ENCODE measurements at regions not wholly inside any gene's neighbourhood (a gene's known extent, or its start where the extent isn't known, plus 50 kb on each side); places are given as distances from the start of the nearest gene placed in this dataset.

DNA sequence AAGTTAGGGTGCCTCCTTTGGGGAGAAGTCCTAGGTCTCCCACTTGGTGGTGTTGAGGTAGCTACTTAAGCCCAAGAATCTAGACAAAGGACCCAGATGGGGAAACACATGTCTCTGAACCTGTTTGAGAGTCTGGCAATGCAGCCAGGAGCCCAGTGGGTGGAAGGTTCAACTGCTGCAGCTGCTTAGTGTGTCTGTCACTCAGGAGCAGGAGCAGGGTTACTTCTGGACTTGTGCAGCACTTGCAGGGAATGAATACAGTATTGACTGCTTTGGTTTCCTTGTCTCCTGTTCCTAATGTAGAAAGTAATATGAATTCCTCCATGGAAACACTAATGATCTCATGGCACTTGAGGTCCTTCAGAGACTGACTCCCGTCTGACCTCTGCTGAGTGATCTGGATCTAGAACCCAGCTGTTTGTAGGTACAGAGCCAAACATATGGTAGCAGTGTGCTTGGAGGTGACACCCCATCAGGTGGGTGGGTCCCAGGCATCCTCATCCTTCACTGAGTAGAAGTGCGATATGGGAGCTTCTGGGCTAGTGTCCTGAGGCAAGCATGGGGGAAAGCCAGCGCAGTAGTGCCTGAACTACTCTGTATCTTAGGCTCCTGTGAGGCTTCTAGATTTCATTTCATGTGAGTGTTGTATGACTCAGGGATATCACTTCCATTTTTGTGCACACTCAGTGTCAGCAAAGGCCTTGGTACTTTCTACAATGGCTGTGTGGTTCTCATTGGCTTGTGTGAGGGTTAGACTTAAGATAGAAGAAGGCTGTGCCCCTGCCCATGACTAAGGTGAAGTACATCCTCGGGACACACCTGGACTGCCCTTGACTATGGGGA is 85.0 kb upstream of the WDR1 start:
- DNase-seq, result no peak

GRCh38 chr4:10200869-10201268 is 84.3 kb upstream of the WDR1 start:
- no peak for DNase-seq

DNA sequence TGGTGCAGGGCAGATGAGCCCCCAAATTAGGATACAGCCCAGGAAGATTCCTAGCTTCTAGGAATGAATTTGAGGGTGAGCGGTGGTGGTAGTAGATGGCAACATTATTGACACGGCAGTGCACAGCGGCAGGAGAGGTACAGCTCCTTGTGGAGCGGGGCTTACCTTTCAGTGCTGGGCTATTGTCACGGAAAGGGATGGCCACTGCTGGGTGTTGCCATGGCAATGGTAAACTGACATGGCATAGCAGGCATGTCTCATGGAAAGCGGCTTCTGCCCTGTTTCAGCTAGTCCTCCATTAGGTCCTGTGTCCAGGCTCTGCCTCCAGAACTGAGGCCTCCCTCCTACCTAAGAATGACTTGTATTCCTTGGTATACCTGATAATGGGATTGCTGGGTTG is 81.8 kb upstream of the WDR1 start:
- no peak for DNase-seq

- no peak for DNase-seq
Measured at GRCh38 chr4:10197952-10198351, 81.4 kb upstream of the WDR1 start.

GRCh38 chr4:10196191-10196590 is 79.6 kb upstream of the WDR1 start:
- no peak for DNase-seq

DNA sequence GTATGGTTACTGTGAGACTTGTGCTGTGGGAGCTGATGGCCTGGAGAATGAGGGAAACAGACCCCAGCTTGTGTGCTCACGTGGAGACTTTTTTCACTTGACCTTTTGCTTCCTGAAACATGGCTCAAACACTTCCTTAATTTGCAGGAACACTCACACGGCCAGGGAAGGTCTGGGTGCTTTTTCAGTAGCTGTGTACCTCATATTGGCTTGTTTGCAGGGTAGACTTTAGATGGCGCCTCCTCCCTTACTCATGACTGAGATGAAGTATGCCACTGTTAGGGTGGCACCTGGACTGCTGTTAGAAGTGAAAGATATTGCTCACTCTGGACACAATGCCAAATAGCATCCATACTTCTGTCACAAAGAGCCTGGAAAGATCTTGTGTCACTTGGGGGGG is 75.7 kb upstream of the WDR1 start:
- DNase-seq, result no peak

DNA sequence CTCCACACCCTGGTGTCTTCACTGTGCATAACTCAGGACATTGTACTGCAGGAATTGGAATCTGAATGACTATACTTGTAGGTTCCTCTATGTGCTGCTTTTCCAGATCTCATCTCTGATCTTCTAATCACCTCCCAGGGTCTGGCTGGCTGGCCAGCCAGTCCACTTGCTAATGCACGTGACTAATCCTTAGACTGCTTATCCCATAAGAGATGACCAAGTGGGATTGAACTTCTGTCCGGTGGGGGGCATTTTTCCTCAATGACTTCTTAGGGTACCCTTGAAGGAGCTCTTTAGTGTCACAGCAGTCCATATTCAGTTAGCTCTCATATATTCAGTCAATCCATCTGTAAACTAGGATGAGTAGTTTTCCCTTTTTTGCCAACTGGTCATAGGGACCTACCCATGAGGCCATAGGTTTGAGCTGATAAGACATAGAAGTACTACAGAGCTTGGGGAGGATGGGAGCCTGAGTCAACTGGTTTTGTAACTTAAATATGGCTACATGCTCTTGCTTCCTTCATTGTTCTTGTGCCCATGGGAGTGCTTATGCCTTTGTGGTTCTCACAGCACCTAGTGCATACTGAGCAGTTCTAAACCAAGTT is 71.9 kb upstream of the WDR1 start:
- no peak for DNase-seq

GRCh38 chr4:10186228-10187214 is 69.9 kb upstream of the WDR1 start:
- no peak for DNase-seq

DNA sequence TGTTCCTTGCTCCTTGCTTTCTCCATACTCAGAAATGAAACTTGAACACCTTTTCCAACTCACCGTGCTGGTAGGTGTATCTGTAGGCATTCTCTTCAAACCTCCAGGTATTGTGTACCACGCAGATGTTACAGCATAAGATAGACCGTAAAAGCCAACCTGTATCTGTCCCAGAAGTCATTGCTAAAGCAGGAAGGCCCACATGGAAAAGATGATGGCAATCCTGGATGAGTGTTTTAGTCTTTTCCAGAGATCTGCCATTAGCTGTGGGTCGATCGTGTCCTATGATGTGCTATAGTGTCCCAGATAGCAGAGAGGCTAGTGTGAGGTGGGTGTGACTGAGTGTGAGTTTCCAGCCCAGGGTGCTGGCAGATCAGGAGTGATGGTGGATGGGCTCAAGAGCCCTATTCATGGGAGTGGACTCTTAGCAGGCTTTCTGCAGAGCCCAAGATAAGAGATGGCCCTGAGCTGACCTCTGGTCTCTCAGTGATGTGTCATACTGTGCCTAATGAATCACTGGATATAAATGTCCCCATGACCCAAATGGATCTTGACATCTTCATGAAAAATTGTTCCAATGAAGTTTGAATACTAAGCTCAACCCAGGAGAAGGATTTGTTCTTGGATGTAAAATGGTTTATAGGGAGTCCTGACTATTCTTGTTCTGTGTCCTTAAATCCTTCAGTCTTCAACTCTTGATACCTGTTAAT is 69.1 kb upstream of the WDR1 start:
- no peak for DNase-seq

- no peak for DNase-seq
Measured at GRCh38 chr4:10184501-10184938, 67.9 kb upstream of the WDR1 start.

DNA sequence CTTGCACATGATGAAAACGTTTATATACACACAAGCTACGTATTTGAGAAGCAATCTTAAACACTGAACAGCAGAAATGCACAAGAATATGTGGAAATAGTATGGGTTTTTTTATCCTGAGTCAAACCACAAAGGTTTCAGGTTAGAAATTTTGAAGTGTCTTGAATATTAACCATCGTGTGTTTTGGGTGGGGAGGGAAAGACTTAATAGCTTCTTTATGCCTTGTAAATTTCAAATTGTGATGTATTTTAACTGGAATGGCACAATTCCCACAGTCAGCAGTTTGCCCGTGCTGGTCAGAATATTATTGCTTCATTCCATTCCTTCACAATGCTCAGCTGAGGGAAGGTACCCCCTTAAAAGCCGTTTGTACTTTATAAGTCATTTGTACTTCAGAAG is 67.4 kb upstream of the WDR1 start:
- no peak for DNase-seq

GRCh38 chr4:10183462-10183861 is 66.9 kb upstream of the WDR1 start:
- DNase-seq, result no peak

DNA sequence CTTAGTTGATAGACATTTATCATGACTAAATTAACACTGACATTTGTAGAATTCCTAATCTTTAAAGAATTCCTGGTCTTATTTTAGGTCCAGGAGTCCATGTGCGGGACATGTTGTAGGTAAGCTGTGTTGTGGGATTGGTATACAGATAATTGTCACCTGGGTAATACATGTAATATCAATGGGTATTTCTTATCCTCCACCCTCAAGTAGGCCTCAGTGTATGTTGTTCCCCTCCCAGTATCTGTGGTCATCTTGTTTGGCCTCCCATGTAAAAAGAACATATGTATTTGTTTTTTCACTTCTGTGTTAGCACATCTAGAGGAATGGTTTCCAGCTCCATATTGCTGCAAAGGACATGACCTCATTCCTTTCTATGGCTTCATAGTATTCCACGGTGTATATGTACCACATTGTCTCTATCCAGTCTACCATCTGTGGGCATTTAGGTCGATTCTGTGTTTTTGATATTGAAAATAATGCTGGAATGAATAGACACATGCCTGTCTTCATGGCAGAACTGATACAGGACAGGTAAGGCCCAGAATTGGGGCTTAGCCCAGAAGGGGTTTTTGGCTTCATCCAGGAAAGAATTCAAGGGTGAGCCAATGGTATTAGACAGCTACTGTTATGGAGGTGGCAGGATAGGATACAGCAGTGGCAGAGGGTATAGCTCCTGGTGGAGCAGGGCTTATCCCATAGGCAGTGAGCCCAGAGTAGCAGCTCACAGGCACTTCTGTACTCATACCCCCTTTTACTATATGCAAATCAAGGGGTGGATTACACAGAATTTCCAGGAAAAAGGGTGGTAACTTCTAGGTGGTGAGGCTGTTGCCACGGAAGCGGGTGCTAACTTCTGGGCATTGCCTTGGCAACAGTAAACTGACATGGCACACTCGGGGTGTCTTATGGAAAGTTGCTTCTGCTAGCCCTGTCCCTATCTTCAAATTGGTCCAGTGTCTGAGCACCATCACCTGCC is 66.1 kb upstream of the WDR1 start:
- DNase-seq, result no peak

GRCh38 chr4:10181745-10182445 is 65.3 kb upstream of the WDR1 start:
- DNase-seq, result no peak

DNA sequence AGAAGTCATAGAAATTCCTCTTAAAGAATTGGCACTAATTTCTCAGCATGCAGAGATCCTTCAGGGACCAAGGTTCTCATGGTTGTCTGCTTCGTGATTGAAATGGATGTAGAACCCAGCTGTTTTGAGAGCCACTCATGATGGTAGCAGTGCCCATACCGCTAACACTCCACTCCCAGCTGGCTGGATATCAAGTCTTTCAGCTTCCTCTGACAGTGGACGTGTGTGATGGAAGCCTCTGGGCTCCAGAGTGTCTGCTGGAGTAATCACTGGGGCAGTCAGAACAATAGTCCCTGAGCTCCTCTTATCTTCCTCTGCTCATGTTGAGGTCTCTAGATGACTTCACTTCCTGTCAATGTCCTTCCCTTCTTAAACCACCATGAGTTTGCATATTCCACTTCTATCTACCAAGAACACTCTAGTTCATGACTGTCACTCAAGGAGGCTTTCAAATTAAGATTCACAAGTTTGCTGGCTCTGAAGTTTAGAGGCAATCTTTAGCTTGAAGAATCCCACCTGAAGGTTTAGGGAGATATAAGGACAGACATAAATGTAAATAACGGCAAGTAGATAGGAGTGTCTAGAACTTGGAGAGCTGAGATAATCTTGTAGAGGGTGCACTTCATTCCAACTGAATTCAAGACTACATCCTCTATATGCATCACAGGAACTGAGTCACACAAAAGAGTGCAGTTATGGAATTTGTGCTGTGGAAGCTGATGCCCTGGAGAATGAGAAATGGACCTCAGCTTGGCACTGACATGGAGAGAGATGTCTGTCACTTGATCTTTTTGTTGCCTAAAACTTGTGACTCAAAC is 64.5 kb upstream of the WDR1 start:
- no peak for DNase-seq

- no peak for DNase-seq
Measured at GRCh38 chr4:10180603-10180926, 64.0 kb upstream of the WDR1 start.

GRCh38 chr4:10179957-10180602 is 63.5 kb upstream of the WDR1 start:
- no peak for DNase-seq

- DNase-seq, result no peak
Measured at GRCh38 chr4:10178763-10179162, 62.2 kb upstream of the WDR1 start.

- DNase-seq, result no peak
Measured at GRCh38 chr4:10175626-10176025, 59.0 kb upstream of the WDR1 start.
